NCI-H2196 (cell line): ENCODE measurements at regions not wholly inside any gene's neighbourhood (a gene's known extent, or its start where the extent isn't known, plus 50 kb on each side); places are given as distances from the start of the nearest gene placed in this dataset.
A peak's percentile ranks its signal among the peaks of the same experiment; 100 is the strongest.
"Not testable (repeated sequence)": the region's sequence is repeated elsewhere in the genome, so short reads cannot be mapped to it uniquely, and the experiment has no call there.

Experiments
- DNase-seq: peaks from one replicate; lab custom pipeline; 2025; ENCODE audit not compliant: unreplicated experiment; lab: John Stamatoyannopoulos, UW

- peak; percentile 6 for DNase-seq
These were observed 1066.5 kb downstream of the PLOD2 start for GRCh38 chr3:145094355-145094941.

- DNase-seq = not testable (repeated sequence)
These were observed 1049.8 kb downstream of the PLOD2 start for GRCh38 chr3:145111141-145111540.

GRCh38 chr3:145116769-145117168 is 1044.2 kb downstream of the PLOD2 start:
- no peak for DNase-seq

GRCh38 chr3:145118303-145118702 is 1042.7 kb downstream of the PLOD2 start:
- DNase-seq = no peak

GRCh38 chr3:145124900-145125678 is 1035.9 kb downstream of the PLOD2 start:
- no peak for DNase-seq

GRCh38 chr3:145133281-145133680 is 1027.7 kb downstream of the PLOD2 start:
- DNase-seq = no peak

GRCh38 chr3:145134738-145135137 is 1026.2 kb downstream of the PLOD2 start:
- DNase-seq = no peak

GRCh38 chr3:145144361-145144760 is 1016.6 kb downstream of the PLOD2 start:
- DNase-seq = no peak

- DNase-seq = no peak
These were observed 1015.5 kb downstream of the PLOD2 start for GRCh38 chr3:145145461-145145860.

- DNase-seq = no peak
These were observed 1001.3 kb downstream of the PLOD2 start for GRCh38 chr3:145159640-145160039.

- DNase-seq = no peak
These were observed 990.9 kb downstream of the PLOD2 start for GRCh38 chr3:145170121-145170520.

- no peak for DNase-seq
These were observed 985.4 kb downstream of the PLOD2 start for GRCh38 chr3:145175626-145176025.

GRCh38 chr3:145176907-145177306 is 984.1 kb downstream of the PLOD2 start:
- no peak for DNase-seq

- DNase-seq = no peak
These were observed 983.2 kb downstream of the PLOD2 start for GRCh38 chr3:145177828-145178227.

- DNase-seq = no peak
These were observed 978.6 kb downstream of the PLOD2 start for GRCh38 chr3:145182196-145182911.

GRCh38 chr3:145183261-145183660 is 977.7 kb downstream of the PLOD2 start:
- no peak for DNase-seq

GRCh38 chr3:145188079-145188770 is 972.8 kb downstream of the PLOD2 start:
- DNase-seq = no peak

- no peak for DNase-seq
These were observed 970.8 kb downstream of the PLOD2 start for GRCh38 chr3:145190138-145190537.

GRCh38 chr3:145190761-145191160 is 970.2 kb downstream of the PLOD2 start:
- DNase-seq = no peak

- peak; percentile 26 for DNase-seq
These were observed 969.4 kb downstream of the PLOD2 start for GRCh38 chr3:145191543-145191942.

GRCh38 chr3:145197051-145197820 is 963.7 kb downstream of the PLOD2 start:
- no peak for DNase-seq
